ENCODE measurements at regions not wholly inside any gene's neighbourhood (a gene's known extent, or its start where the extent isn't known, plus 50 kb on each side); places are given as distances from the start of the nearest gene placed in this dataset.

DNA sequence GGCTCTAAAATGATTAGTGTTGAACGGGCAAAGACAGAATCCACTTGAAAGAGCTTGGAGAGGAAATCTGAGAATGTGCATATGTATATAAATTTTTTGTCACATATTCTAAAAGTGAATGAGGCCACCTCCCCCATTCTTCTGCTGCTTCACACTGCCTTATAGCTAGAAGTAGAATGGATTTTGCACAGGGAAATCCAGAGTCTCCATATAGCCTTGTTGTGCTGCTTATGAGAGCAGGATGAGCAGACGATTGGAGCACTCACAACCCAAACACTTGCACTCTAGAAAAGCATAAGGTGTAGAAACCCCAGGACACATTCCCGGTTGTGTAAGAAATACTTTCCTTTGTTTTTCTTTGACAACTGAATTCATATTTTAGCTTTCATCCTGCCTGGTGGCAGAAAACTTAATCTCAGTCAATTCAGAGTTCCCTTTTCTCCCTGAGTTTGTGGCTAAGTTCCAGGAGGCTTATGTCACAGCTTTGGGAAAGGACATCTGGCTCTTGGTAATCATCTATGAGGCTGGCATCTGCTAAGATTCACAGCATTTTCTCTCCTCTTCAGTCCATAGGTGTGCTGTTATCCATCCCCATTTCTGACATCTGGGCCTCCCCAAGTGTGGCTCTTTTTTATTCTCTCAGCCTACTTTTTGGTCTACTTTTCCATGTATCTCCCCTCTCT lies 188.4 kb upstream of the PFN2 start:
- DNase-seq (no peak), ATAC-seq (no peak)
- no peak overlapping the region for H3K27ac ChIP-seq
- TF ChIP-seq, protein P1, sequence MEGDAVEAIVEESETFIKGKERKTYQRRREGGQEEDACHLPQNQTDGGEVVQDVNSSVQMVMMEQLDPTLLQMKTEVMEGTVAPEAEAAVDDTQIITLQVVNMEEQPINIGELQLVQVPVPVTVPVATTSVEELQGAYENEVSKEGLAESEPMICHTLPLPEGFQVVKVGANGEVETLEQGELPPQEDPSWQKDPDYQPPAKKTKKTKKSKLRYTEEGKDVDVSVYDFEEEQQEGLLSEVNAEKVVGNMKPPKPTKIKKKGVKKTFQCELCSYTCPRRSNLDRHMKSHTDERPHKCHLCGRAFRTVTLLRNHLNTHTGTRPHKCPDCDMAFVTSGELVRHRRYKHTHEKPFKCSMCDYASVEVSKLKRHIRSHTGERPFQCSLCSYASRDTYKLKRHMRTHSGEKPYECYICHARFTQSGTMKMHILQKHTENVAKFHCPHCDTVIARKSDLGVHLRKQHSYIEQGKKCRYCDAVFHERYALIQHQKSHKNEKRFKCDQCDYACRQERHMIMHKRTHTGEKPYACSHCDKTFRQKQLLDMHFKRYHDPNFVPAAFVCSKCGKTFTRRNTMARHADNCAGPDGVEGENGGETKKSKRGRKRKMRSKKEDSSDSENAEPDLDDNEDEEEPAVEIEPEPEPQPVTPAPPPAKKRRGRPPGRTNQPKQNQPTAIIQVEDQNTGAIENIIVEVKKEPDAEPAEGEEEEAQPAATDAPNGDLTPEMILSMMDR (IDR thresholded peaks at IDR 0.05): no peak
- no peaks in the 10 kb centered on the region for H3K27me3 ChIP-seq
- no peaks in the 10 kb centered on the region for H3K4me1 ChIP-seq
- H3K4me3 ChIP-seq: no peak overlapping the region
- H3K36me3 ChIP-seq: no peaks in the 10 kb centered on the region
- no peaks in the 10 kb centered on the region for H3K9me3 ChIP-seq
- intact Hi-C loops (cut with DNase I): no loop called here

DNA sequence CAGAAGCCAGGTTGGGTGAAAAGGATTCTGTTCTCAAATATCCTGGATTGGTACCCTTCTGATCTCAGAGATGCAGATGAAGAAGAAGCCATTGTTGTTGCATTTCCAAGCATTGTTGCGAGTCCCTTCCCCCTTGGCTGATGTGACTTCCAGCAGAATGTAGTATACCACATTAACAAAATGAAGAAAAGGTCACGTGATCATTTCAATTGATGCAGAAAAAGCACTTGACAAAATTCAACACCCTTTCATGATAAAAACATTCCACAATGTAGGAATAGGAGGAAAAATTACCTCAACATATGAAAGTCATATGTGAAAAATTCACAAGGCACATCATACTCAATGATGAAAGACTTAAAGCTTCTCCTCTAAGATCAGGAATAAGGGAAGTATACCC lies 181.9 kb upstream of the PFN2 start:
- Histone ChIP-seq H3K27me3 (no peaks in the 10 kb centered on the region), H3K9me3 (no peaks in the 10 kb centered on the region), H3K4me3 (no peak overlapping the region), H3K27ac (no peak overlapping the region), H3K36me3 (no peaks in the 10 kb centered on the region), H3K4me1 (no peaks in the 10 kb centered on the region)
- intact Hi-C loops (cut with DNase I): no loop called here
- DNase-seq (no peak), ATAC-seq (no peak)
- TF ChIP-seq, protein P1 (IDR thresholded peaks at IDR 0.05): no peak

DNA sequence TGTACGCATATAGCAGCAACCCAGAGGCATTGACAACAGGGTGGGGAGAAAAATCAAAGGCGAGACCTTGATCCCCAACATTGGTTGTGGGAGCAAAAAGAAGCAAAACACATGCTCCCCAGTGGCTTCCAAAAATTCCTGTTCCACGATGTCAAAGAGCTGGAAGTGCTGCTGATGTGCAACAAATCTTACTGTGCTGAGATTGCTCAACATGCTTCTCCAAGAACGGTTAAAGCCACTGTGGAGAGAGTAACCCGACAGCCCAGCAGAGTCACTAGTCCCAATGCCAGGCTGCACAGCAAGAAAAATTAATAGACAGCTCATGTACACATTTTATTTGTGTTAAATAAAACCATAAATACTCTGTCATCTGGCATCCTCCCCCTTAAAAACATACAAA lies 179.9 kb upstream of the PFN2 start:
- DNase-seq (no peak), ATAC-seq (no peak)
- TF ChIP-seq, protein P1 (IDR thresholded peaks at IDR 0.05): no peak
- no peaks in the 10 kb centered on the region for H3K27me3 ChIP-seq
- H3K27ac ChIP-seq: no peak overlapping the region
- no peak overlapping the region for H3K4me3 ChIP-seq
- H3K36me3 ChIP-seq: no peaks in the 10 kb centered on the region
- intact Hi-C loops (cut with DNase I): no loop called here
- no peaks in the 10 kb centered on the region for H3K9me3 ChIP-seq
- no peaks in the 10 kb centered on the region for H3K4me1 ChIP-seq

DNA sequence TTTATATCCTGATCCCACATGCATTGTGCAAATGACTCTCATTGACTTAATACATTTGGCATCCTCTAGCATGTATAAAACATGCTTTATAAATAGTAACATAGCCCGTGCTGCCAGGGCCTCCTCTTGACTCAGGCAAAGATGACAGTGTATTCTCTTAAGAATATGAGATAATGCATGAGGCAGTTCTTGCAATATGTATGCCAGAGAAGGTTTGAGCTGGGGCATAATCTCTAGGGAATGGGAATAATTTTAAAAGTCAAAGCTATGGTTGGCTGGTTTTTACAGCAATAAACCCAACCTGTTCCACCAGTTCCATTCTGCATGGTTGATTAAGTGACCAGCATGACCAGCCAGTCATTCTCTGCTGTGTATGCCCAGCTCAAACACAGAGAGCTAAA lies 179.0 kb upstream of the PFN2 start:
- no peak for ATAC-seq
- no peaks in the 10 kb centered on the region for H3K4me1 ChIP-seq
- no peaks in the 10 kb centered on the region for H3K36me3 ChIP-seq
- H3K27ac ChIP-seq: no peak overlapping the region
- no peaks in the 10 kb centered on the region for H3K9me3 ChIP-seq
- no peak overlapping the region for H3K4me3 ChIP-seq
- DNase-seq: no peak
- TF ChIP-seq, protein P1 (IDR thresholded peaks at IDR 0.05): no peak
- no peaks in the 10 kb centered on the region for H3K27me3 ChIP-seq
- intact Hi-C loops (cut with DNase I): no loop called here

DNA sequence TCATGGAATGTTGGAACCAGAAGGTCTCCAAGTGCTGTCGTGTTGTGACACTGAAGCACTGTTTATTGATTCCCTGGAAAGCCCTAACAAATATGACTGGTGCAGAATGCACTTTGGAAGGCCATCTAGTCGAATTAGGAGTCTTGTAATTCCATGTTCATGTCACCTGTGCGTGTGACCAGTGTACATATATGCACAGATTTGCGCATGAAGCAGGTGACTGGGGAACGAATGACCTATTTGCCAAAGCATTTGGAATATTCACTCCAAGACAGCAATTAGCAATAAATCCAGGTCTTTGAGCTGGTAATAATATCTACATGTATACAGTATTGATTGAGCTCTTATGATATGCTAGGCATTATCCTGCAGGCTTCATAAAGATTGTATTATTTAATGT lies 177.5 kb upstream of the PFN2 start:
- intact Hi-C loops (cut with DNase I): no loop called here
- Histone ChIP-seq H3K36me3 (no peaks in the 10 kb centered on the region), H3K4me3 (no peak overlapping the region), H3K27ac (no peak overlapping the region), H3K9me3 (no peaks in the 10 kb centered on the region), H3K4me1 (no peaks in the 10 kb centered on the region), H3K27me3 (no peaks in the 10 kb centered on the region)
- DNase-seq: no peak
- no peak for ATAC-seq
- TF ChIP-seq, protein P1 (IDR thresholded peaks at IDR 0.05): no peak

DNA sequence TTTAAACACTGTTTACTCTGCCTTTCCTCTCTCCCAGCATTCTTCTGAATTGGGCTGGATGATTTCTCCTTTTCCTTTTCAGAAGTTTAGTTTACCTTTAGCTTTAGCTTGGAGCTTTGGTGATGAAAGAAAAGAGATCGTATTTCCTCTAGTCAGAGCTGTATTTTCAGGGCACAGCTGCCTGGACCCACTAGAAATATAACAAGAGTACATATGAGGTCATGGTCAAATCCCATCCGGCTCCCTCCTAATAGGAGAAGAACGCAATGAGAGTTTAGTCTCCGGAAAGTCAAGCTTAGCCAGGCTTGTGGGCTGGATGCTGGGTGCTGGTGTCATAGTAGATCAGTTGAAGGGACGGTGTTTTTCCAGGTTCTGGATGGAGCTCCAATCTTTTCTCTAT lies 177.1 kb upstream of the PFN2 start:
- intact Hi-C loops (cut with DNase I): no loop called here
- DNase-seq (no peak), ATAC-seq (no peak)
- Histone ChIP-seq H3K36me3 (no peaks in the 10 kb centered on the region), H3K4me3 (no peak overlapping the region), H3K9me3 (no peaks in the 10 kb centered on the region), H3K27me3 (no peaks in the 10 kb centered on the region), H3K27ac (no peak overlapping the region), H3K4me1 (no peaks in the 10 kb centered on the region)
- TF ChIP-seq, protein P1 (IDR thresholded peaks at IDR 0.05): no peak

All from upper lobe of right lung (tissue), 1 donor.